Activated CD4-positive, alpha-beta memory T cell treated with anti-CD3 and anti-CD28 coated beads for 36 hours (primary cell): ENCODE measurements at regions not wholly inside any gene's neighbourhood (a gene's known extent, or its start where the extent isn't known, plus 50 kb on each side); places are given as distances from the start of the nearest gene placed in this dataset.
"Not testable (repeated sequence)": the region's sequence is repeated elsewhere in the genome, so short reads cannot be mapped to it uniquely, and the experiment has no call there.

ENCODE experiments used
- CTCF ChIA-PET: fragments of 350-600 bp; sonication (Branson Sonifier 250); formaldehyde crosslinking; loops from one replicate; lab custom pipeline; 2021; ENCODE audit warnings: antibody characterized with exemption, inconsistent platforms; lab: Charles Lee
- POLR2A ChIA-PET: fragments of 350-600 bp; sonication (Branson Sonifier 250); formaldehyde crosslinking; loops from one replicate; lab custom pipeline; 2021; ENCODE audit warnings: antibody characterized with exemption; lab: Charles Lee
- DNase-seq: peaks from one replicate; pipeline ENCODE4 v3.0.0-alpha.2; 2020
- H3K27ac Mint-ChIP-seq: one replicate; pipeline ENCODE4 v1.8.0; 2021; ENCODE audit warnings: mixed read lengths
- H3K27me3 Mint-ChIP-seq: one replicate; pipeline ENCODE4 v1.8.0; 2021; ENCODE audit warnings: mixed read lengths
- H3K36me3 Mint-ChIP-seq: one replicate; pipeline ENCODE4 v1.8.0; 2021; ENCODE audit warnings: mixed read lengths
- H3K4me1 Mint-ChIP-seq: one replicate; pipeline ENCODE4 v1.8.0; 2021; ENCODE audit warnings: low read depth, mixed read lengths
- H3K4me3 Mint-ChIP-seq: one replicate; pipeline ENCODE4 v1.8.0; 2021; ENCODE audit warnings: mild to moderate bottlenecking, mixed read lengths
- H3K9me3 Mint-ChIP-seq: one replicate; pipeline ENCODE4 v1.8.0; 2021; ENCODE audit warnings: mixed read lengths
- intact Hi-C: fragments of 100-400 bp; cut with micrococcal nuclease; formaldehyde crosslinking; loops from one replicate; pipeline ENCODE4 v1.15.1; 2023

DNA sequence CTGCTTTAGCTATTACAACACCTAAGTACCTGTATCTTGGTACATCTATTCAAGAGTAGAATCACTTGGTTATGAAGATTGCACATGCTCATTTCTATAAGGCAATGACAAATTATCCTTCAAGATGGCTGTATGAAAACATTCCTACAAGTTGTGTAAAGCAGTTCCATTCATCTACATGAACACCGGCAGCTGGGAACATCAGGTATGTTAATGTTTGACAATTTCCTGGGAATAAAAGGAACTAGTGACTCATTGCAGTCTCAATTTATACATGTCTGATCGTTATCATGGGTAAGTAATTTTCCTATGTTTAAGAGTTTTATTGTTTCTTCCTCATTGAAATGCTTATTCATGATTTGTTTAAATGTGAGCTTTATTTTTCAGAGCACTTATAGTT, 203.2 kb upstream of the SEMA3E start:
- Mint-ChIP-seq H3K4me3 (no peak overlapping the region), H3K4me1 (no peaks in the 10 kb centered on the region), H3K27me3 (no peaks in the 10 kb centered on the region), H3K9me3 (no peaks in the 10 kb centered on the region), H3K36me3 (no peaks in the 10 kb centered on the region), H3K27ac (no peak overlapping the region)
- intact Hi-C loops = no loop called here
- no peak for DNase-seq
- POLR2A ChIA-PET = no interaction called here
- CTCF ChIA-PET = interaction anchor here (0.7 kb wide), 1 partner anchor 1528 kb away, joined by 4 read pairs; no protein-coding TSS in a partner anchor

DNA sequence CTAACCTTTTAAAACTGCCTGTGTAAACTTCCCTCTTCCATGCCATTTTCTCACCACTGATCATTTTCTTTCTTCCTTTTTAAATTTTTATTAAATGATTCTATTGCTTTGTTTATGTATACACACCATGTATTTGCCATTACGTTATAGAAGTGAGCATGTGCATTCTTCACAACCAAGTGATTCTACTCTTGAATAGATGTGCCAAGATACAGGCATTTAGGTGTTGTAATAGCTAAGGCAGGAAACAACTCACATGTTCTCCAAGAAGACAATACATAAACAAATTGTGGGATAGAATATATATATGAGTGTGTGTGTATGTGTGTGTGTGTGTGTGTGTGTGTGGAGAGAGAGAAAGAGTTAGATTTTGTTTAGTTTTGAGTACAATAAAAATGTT, 202.6 kb upstream of the SEMA3E start:
- H3K27ac Mint-ChIP-seq = no peak overlapping the region
- H3K9me3 Mint-ChIP-seq = no peaks in the 10 kb centered on the region
- H3K4me1 Mint-ChIP-seq = no peaks in the 10 kb centered on the region
- H3K4me3 Mint-ChIP-seq = no peak overlapping the region
- no peak for DNase-seq
- H3K27me3 Mint-ChIP-seq = no peaks in the 10 kb centered on the region
- H3K36me3 Mint-ChIP-seq = no peaks in the 10 kb centered on the region
- POLR2A ChIA-PET = no interaction called here
- intact Hi-C loops = no loop called here
- CTCF ChIA-PET = no interaction called here

DNA sequence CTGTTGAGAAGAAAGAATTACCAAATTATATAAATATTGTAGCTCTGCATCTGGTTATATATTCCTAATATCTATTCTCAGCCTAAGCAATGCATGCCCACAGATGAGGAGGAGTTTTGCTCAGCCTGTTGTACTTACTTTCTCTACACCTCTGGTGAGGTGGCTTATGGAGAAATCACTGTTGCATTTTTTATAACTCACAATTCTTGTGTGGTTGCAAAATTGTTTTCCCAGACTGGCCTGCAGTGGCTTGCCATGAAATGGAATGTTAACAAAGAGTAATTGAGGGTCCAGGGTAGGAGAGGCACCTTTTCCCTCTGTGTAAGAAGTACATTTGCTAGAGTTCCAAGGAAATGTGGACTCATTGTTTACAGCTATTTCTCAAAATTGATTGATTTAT, 202.0 kb upstream of the SEMA3E start:
- Mint-ChIP-seq H3K27ac (no peak overlapping the region), H3K36me3 (no peaks in the 10 kb centered on the region), H3K9me3 (peaks cover 3% of the 10 kb centered on the region)

DNA sequence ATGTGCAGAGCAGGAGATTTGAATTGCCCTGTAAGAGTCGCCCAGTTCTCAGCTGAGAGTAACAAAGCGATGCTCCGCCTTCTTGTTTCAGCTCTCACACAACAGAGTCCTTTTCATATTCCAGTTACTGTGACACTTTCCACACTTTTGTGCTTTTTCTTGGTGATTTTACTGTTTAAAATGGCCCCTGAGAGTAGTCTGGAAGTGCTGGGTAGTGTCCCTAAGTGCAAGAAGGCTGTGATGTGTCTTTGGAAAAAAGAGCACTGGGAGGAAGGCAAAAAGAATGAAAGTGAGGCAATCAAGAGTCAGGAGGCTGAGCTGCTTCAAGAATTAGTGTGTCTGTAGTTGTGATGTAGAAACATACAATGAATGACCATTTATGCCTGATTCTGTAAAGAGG, 201.2 kb upstream of the SEMA3E start:
- Mint-ChIP-seq H3K4me1 (no peaks in the 10 kb centered on the region), H3K4me3 (no peak overlapping the region), H3K9me3 (peaks cover 10% of the 10 kb centered on the region), H3K27me3 (no peaks in the 10 kb centered on the region), H3K36me3 (no peaks in the 10 kb centered on the region), H3K27ac (no peak overlapping the region)
- intact Hi-C loops = no loop called here
- POLR2A ChIA-PET = no interaction called here
- no peak for DNase-seq
- CTCF ChIA-PET = no interaction called here

More for the DNA sequence above, 202.0 kb upstream of the SEMA3E start:
- Mint-ChIP-seq H3K4me1 (no peaks in the 10 kb centered on the region), H3K4me3 (no peak overlapping the region), H3K27me3 (no peaks in the 10 kb centered on the region)
- ChIA-PET CTCF (no interaction called here), POLR2A (no interaction called here)
- DNase-seq = no peak
- intact Hi-C loops = no loop called here

DNA sequence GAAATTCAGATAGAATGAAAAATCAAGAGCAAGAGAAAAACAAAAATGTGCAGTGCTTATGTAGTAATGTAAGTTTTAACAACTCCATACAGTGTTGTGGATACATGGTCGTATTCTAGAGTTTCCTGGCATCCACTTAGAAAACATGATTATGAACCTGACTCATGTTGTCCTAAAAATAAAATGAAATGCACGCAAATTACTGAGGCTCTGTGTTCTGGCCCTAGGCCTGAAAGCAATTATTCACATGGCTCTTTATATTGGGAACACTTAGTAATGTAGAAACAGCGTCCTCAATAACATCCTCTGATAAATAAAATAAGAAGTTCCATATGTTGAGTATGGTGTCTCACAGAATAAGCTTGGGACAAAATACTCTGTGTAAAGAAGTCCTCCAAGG, 200.2 kb upstream of the SEMA3E start:
- H3K4me3 Mint-ChIP-seq = no peak overlapping the region
- CTCF ChIA-PET = no interaction called here
- DNase-seq = no peak
- POLR2A ChIA-PET = no interaction called here
- no peaks in the 10 kb centered on the region for H3K4me1 Mint-ChIP-seq
- H3K27me3 Mint-ChIP-seq = no peaks in the 10 kb centered on the region
- H3K27ac Mint-ChIP-seq = no peak overlapping the region
- no peaks in the 10 kb centered on the region for H3K36me3 Mint-ChIP-seq
- H3K9me3 Mint-ChIP-seq = peaks cover 14% of the 10 kb centered on the region
- intact Hi-C loops = no loop called here

DNA sequence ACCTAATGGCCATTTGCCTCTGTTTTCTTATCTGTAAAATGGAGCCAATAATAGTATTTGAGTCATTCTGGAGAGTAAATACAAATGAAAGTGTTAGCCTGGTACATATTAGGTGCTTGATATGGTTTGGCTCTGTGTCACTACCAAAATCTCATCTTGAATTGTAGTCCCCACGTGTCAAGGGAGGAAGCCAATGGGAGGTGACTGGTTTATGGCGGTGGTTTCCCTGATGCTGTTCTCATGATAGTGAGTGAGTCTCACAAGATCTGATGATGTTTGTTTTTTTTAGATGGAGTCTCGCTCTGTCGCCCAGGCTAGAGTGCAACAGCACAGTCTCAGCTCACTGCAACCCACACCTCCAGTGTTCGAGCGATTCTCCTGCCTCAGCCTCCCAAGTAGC, 194.0 kb upstream of the SEMA3E start:
- no peaks in the 10 kb centered on the region for H3K27me3 Mint-ChIP-seq
- no peaks in the 10 kb centered on the region for H3K36me3 Mint-ChIP-seq
- ChIA-PET POLR2A (no interaction called here), CTCF (no interaction called here)
- H3K27ac Mint-ChIP-seq = no peak overlapping the region
- H3K9me3 Mint-ChIP-seq = peaks cover 14% of the 10 kb centered on the region
- no peak overlapping the region for H3K4me3 Mint-ChIP-seq
- intact Hi-C loops = no loop called here
- no peaks in the 10 kb centered on the region for H3K4me1 Mint-ChIP-seq
- DNase-seq = no peak

DNA sequence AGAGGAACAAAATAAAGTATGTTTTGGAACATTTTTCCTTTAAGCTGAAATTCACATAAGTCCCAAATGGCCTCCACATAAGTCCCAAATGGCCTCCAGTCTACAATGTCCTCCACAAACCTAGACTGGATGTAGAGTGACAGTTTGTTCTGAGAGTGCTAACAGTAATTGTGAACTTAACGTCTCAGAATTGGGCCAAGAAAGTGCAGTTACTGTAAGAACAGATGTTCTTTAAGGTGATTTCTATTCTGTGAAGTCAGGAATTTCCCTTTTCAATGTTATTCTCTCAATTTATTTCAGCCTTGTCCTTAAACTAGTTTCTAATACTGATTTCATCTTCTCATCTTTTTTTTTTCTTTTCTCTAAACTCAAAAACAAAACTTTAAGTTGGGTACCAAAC, 188.7 kb upstream of the SEMA3E start:
- POLR2A ChIA-PET = no interaction called here

DNA sequence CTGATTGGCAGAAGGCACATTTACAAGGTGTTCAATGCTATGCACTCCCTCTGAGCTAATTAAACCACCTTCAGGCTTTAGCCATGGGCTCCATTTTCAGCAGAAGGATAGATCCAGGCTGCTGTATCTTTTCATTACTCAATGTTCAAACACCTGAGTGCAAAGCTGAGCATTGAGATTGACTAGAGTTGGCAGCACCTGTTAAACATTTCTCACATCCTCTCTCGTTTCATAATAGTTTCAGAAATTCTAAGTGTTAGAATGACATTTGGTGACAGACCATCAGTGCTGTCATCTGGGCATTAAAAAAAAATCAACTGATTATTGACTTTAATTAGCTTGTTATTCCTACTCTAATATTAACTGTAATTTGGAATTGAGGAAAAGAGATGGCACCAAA, 187.1 kb upstream of the SEMA3E start:
- Mint-ChIP-seq H3K9me3 (no peaks in the 10 kb centered on the region), H3K27ac (no peak overlapping the region), H3K4me1 (no peaks in the 10 kb centered on the region), H3K4me3 (no peak overlapping the region), H3K27me3 (no peaks in the 10 kb centered on the region), H3K36me3 (no peaks in the 10 kb centered on the region)
- no peak for DNase-seq
- ChIA-PET CTCF (no interaction called here), POLR2A (no interaction called here)
- intact Hi-C loops = no loop called here

More for the DNA sequence above, 188.7 kb upstream of the SEMA3E start:
- no peak overlapping the region for H3K27ac Mint-ChIP-seq
- no peak overlapping the region for H3K4me3 Mint-ChIP-seq
- no peaks in the 10 kb centered on the region for H3K36me3 Mint-ChIP-seq
- H3K4me1 Mint-ChIP-seq = no peaks in the 10 kb centered on the region
- no peaks in the 10 kb centered on the region for H3K9me3 Mint-ChIP-seq
- CTCF ChIA-PET = no interaction called here
- no peaks in the 10 kb centered on the region for H3K27me3 Mint-ChIP-seq
- no peak for DNase-seq
- intact Hi-C loops = no loop called here

DNA sequence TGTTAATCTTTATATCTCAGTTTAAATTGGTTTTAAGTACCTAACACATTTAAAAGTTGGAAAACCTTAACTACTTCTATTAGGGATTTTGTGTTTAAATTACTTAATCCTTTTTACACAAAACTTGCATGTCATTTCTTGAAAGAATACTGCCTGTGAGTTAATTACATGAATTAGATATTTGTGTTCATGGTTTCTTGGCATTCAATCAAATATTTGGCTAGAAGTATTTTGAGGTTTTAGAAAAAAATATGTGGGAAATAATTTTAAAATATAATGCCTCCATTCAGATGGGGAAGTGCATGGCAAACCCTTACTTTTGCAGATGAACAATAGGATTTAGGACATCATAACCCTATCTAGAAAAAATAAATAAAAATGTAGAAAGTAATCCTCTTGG, 186.5 kb upstream of the SEMA3E start:
- no peaks in the 10 kb centered on the region for H3K36me3 Mint-ChIP-seq
- intact Hi-C loops = no loop called here
- POLR2A ChIA-PET = no interaction called here
- no peaks in the 10 kb centered on the region for H3K4me1 Mint-ChIP-seq
- H3K9me3 Mint-ChIP-seq = no peaks in the 10 kb centered on the region
- H3K4me3 Mint-ChIP-seq = no peak overlapping the region
- H3K27me3 Mint-ChIP-seq = no peaks in the 10 kb centered on the region
- H3K27ac Mint-ChIP-seq = no peak overlapping the region
- no peak for DNase-seq
- CTCF ChIA-PET = no interaction called here

DNA sequence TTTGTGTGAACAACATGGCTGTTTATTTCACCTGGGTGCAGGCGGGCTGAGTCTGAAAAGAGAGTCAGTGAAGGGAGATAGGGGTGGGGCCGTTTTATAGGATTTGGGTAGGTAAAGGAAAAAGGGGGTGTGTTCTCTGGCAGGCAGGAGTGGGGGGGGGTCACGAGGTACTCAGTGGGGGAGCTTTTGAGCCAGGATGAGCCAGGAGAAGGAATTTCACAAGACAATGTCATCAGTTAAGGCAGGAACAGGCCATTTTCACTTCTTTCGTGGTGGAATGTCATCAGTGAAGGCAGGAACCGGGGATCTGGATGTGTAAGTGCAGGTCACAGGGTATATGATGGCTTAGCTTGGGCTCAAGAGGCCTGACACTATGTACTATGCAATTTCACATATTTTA, 184.8 kb upstream of the SEMA3E start:
- H3K4me1 Mint-ChIP-seq, H3K4me3 Mint-ChIP-seq, H3K27ac Mint-ChIP-seq, intact Hi-C loops, POLR2A ChIA-PET, H3K27me3 Mint-ChIP-seq, H3K9me3 Mint-ChIP-seq, DNase-seq, H3K36me3 Mint-ChIP-seq, CTCF ChIA-PET: not testable (repeated sequence)

DNA sequence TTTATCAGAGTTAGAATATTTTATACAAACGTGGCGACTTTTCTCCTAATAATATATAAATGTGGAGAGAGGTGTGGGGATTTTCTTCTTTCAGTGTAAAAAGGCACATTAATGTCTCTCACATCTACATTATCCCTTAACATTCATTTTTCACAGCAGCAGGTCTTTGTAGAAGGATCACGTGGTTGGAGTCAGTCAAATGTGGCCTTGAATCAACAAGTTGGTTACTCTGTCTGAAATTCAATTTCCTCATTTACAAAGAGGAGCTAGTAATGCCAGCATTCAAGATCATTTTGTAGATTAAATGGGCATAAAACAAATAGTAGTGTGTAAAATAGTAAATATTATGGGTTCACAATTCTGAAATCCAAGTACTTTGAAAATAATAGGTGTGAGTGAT, 183.1 kb upstream of the SEMA3E start:
- Mint-ChIP-seq H3K4me1 (no peaks in the 10 kb centered on the region), H3K27me3 (no peaks in the 10 kb centered on the region), H3K36me3 (no peaks in the 10 kb centered on the region), H3K9me3 (peaks cover 2% of the 10 kb centered on the region), H3K4me3 (no peak overlapping the region), H3K27ac (no peak overlapping the region)
- ChIA-PET CTCF (no interaction called here), POLR2A (no interaction called here)
- DNase-seq = no peak
- intact Hi-C loops = no loop called here

DNA sequence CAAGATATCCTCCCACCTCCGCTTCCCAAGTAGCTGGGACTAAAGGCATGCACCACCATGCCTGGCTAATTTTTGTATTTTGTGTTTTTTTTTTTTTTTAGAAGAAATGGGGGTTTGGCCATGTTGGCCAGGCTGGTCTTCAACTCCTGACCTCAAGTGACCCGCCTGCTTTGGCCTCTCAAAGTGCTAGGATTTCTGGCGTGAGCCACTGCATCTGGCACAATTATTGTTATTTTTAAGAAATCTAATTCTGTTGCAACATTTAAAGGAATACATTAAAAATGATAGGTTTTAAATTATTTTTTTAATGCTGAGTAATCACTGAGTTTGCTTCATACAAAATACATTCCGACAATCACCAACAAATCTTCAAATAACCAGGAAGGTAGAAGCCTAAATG, 178.1 kb upstream of the SEMA3E start:
- CTCF ChIA-PET = no interaction called here
- no peaks in the 10 kb centered on the region for H3K27me3 Mint-ChIP-seq
- POLR2A ChIA-PET = no interaction called here
- H3K4me3 Mint-ChIP-seq = no peak overlapping the region
- no peaks in the 10 kb centered on the region for H3K36me3 Mint-ChIP-seq
- DNase-seq = no peak
- H3K4me1 Mint-ChIP-seq = no peaks in the 10 kb centered on the region
- peaks cover 2% of the 10 kb centered on the region for H3K9me3 Mint-ChIP-seq
- H3K27ac Mint-ChIP-seq = no peak overlapping the region
- intact Hi-C loops = no loop called here

DNA sequence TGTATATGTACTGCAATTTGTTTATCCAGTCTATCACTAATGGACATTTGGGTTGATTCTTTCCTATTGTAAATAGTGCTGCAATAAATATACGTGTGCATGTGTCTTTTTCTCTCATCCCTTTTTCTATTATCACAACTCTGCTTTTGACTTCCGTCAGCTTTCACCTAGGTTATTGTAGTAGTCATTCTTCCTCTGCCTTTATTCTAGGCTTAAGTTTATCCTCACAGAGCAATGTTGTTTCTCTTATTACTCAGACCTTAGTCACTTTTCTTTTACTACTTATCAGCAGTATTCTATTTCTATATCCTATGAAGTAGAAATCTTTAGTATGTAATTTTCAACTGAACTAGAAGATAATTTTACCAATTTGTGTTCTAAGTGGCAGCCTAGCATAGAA, 175.3 kb upstream of the SEMA3E start:
- no peaks in the 10 kb centered on the region for H3K36me3 Mint-ChIP-seq

DNA sequence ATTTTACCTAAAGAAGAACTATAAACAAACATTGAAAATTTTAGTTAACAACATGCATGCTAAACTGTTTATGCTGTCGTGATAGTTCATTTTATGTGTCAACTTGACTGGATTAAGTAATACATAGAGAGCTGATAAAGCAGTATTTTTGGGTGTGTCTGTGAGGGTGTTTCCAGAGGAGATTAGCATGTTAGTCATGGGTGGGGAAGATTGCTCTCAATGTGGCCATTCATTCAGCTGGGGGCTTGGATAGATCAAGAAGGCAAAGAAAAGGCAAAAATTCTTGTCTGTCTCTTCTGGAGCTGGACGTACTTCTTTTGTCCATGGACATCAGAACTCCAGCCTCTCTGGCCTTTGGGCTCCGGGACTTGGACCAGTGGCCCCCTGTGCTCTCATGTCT, 172.9 kb upstream of the SEMA3E start:
- Mint-ChIP-seq H3K4me1 (no peaks in the 10 kb centered on the region), H3K4me3 (no peak overlapping the region), H3K9me3 (peaks cover 11% of the 10 kb centered on the region), H3K36me3 (no peaks in the 10 kb centered on the region), H3K27me3 (no peaks in the 10 kb centered on the region), H3K27ac (no peak overlapping the region)
- intact Hi-C loops = no loop called here
- CTCF ChIA-PET = no interaction called here
- DNase-seq = no peak
- POLR2A ChIA-PET = no interaction called here

More for the DNA sequence above, 175.3 kb upstream of the SEMA3E start:
- no peaks in the 10 kb centered on the region for H3K4me1 Mint-ChIP-seq
- H3K9me3 Mint-ChIP-seq = peaks cover 8% of the 10 kb centered on the region
- ChIA-PET POLR2A (no interaction called here), CTCF (no interaction called here)
- no peak for DNase-seq
- H3K27me3 Mint-ChIP-seq = no peaks in the 10 kb centered on the region
- intact Hi-C loops = no loop called here
- H3K27ac Mint-ChIP-seq = no peak overlapping the region
- no peak overlapping the region for H3K4me3 Mint-ChIP-seq
